ENCODE measurements at regions not wholly inside any gene's neighbourhood (a gene's known extent, or its start where the extent isn't known, plus 50 kb on each side); places are given as distances from the start of the nearest gene placed in this dataset.

DNA sequence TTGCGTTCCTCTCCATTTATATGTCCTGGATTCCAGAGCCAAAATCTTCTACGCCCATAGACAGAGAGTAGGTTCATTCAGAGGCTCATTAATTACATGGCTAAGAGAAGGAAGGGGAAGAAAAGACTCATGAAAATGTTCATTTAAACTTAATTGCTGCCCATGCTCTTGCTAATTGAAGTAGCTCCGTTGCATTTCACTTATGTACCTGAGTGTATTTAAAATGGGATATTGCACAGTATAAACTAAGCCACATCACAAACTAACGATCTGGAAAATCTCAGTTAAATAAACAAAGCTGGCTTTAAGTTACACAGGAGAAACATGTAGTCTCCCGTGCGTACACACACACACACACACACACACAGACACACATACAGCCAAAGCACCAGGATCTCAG is 269.2 kb downstream of the CDC5L start:
- H3K4me3 ChIP-seq: no peak overlapping the region
- intact Hi-C loops (cut with DNase I): loop anchor here in 1 of 2 donors (10.0 kb wide), 1 partner anchor 1058 kb away; no protein-coding TSS in a partner anchor
- ATAC-seq (no peak), DNase-seq (no peak)
- H3K9me3 ChIP-seq: no peaks in the 10 kb centered on the region
- peaks cover 0 to 10% of the 10 kb centered on the region in 2 donors for H3K27me3 ChIP-seq
- H3K27ac ChIP-seq: no peak overlapping the region
- peaks cover 5 to 12% of the 10 kb centered on the region in 2 donors for H3K4me1 ChIP-seq
- H3K36me3 ChIP-seq: no peaks in the 10 kb centered on the region
- TF ChIP-seq, protein P1, sequence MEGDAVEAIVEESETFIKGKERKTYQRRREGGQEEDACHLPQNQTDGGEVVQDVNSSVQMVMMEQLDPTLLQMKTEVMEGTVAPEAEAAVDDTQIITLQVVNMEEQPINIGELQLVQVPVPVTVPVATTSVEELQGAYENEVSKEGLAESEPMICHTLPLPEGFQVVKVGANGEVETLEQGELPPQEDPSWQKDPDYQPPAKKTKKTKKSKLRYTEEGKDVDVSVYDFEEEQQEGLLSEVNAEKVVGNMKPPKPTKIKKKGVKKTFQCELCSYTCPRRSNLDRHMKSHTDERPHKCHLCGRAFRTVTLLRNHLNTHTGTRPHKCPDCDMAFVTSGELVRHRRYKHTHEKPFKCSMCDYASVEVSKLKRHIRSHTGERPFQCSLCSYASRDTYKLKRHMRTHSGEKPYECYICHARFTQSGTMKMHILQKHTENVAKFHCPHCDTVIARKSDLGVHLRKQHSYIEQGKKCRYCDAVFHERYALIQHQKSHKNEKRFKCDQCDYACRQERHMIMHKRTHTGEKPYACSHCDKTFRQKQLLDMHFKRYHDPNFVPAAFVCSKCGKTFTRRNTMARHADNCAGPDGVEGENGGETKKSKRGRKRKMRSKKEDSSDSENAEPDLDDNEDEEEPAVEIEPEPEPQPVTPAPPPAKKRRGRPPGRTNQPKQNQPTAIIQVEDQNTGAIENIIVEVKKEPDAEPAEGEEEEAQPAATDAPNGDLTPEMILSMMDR (IDR thresholded peaks at IDR 0.05): no peak

DNA sequence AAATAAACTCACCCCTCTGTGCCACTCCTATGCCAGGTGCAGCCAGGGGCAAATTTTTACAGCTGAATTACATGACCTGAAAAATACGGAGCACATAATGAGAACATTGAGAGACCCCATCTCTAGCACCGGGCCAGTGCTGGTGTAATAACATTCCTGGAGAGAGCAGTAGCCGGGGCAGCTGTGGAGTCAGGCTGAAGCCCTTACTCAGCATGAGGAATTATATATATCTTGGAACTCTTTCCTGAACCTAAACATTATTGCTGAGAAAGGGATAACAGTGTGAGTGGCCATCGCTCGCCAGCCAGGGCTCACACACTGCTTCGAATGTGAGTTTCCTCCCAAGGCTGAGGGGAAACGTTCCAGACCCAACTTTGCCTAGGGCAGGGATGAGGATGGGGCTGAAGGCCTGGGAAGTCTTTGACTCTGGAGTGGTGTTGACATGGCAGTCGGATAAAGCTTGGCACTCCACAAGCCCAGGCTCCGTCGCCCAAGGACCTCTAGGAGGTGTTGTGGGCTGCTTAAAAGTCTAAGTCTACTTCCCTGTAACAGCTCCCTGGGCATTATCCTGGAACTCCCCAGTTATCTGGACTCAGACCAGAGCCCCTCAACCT is 269.8 kb downstream of the CDC5L start:
- ATAC-seq: no peak
- Histone ChIP-seq H3K9me3 (no peaks in the 10 kb centered on the region), H3K4me1 (peaks cover 6 to 12% of the 10 kb centered on the region in 2 donors), H3K36me3 (no peaks in the 10 kb centered on the region), H3K27me3 (peaks cover 0 to 10% of the 10 kb centered on the region in 2 donors), H3K4me3 (no peak overlapping the region), H3K27ac (no peak overlapping the region)
- DNase-seq: no peak
- TF ChIP-seq, protein P1 (IDR thresholded peaks at IDR 0.05): no peak
- intact Hi-C loops (cut with DNase I): loop anchor here in 1 of 2 donors (10.0 kb wide), 1 partner anchor 1057 kb away; no protein-coding TSS in a partner anchor

DNA sequence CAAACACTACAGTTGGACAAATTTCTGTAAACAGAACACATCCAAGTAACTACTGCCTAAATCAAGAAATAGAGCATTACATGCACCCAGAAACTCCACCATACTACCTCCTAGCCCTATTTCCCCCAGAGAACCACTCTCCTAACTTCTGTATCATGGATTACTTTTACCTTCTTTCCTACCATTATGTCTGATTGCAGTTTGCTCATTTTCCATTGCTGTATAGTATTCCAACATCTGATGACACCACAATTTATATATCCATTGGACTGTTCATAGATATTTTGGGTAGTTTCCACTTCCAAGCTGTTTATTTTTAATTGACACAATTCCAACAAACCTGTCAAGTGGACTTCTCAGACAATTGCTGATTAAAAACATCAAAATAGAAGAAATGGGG is 271.1 kb downstream of the CDC5L start:
- Histone ChIP-seq H3K9me3 (no peaks in the 10 kb centered on the region), H3K36me3 (no peaks in the 10 kb centered on the region), H3K27me3 (peaks cover 0 to 10% of the 10 kb centered on the region in 2 donors), H3K4me1 (peaks cover 12% of the 10 kb centered on the region in 2 donors), H3K27ac (no peak overlapping the region), H3K4me3 (no peak overlapping the region)
- intact Hi-C loops (cut with DNase I): loop anchor here in 1 of 2 donors (10.0 kb wide), 1 partner anchor 1056 kb away; no protein-coding TSS in a partner anchor
- no peak for ATAC-seq
- TF ChIP-seq, protein P1 (IDR thresholded peaks at IDR 0.05): no peak
- DNase-seq: no peak

DNA sequence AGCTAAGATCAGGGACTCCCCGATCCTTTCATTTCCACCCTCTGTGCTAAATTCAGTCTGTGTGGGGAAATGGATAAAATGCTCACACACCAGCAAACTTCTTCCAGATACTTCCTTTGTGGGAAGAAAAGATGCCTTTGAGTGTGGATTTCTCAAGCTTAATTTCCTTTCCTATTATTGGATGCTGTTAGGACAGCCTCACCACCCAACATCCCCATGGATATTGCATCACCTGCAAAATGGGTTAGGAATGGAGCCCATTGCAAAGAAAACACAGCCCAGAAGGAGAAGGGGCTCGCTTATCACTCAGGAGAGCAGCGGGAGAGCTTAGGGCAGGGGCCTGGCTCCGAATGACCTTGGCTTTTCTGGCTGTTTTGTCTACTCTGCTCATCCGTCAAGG is 272.2 kb downstream of the CDC5L start:
- peaks cover 11 to 12% of the 10 kb centered on the region in 2 donors for H3K4me1 ChIP-seq
- no peak for DNase-seq
- H3K27me3 ChIP-seq: no peaks in the 10 kb centered on the region
- no peaks in the 10 kb centered on the region for H3K9me3 ChIP-seq
- ATAC-seq: no peak
- no peak overlapping the region for H3K4me3 ChIP-seq
- intact Hi-C loops (cut with DNase I): loop anchor here in 1 of 2 donors (10.0 kb wide), 1 partner anchor 1055 kb away; no protein-coding TSS in a partner anchor
- H3K36me3 ChIP-seq: no peaks in the 10 kb centered on the region
- TF ChIP-seq, protein P1 (IDR thresholded peaks at IDR 0.05): no peak
- no peak overlapping the region for H3K27ac ChIP-seq

DNA sequence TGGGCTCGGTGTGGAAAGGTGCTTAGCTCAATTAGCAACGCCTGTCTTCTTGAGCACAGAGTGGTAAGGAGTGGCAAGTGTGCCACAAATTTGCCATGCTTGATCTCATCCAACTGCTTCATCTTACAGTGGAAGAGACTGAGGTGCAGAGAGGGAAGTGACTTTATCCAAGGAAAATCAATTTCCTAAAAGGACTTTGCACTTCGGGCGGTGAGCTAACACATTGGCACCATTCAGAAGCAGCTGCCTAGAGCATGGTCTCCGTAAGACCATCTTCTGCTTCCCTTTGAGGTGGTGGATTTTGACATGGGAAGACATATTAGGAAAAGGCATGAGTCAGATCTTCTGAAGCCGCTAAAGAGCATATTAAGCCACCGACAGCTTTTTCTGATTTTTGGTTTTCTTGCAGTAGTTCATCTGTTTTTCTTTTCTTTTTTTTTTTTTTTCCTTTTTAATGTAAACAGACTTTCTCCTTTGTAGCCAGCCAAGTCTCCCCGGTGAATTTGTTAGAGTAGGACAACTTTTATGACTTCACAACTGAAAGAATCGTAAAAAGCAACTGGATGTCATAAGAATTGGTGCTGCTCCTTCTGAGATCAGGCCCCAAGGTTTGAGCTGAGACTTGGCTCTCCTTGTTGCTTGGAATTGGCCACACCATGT is 273.2 kb downstream of the CDC5L start:
- peaks cover 2 to 8% of the 10 kb centered on the region in 2 donors for H3K4me1 ChIP-seq
- no peaks in the 10 kb centered on the region for H3K36me3 ChIP-seq
- ATAC-seq: no peak
- H3K4me3 ChIP-seq: no peak overlapping the region
- H3K9me3 ChIP-seq: no peaks in the 10 kb centered on the region
- no peak for DNase-seq
- no peaks in the 10 kb centered on the region for H3K27me3 ChIP-seq
- TF ChIP-seq, protein P1 (IDR thresholded peaks at IDR 0.05): no peak
- H3K27ac ChIP-seq: no peak overlapping the region
- intact Hi-C loops (cut with DNase I): no loop called here
